ENCODE measurements at regions not wholly inside any gene's neighbourhood (a gene's known extent, or its start where the extent isn't known, plus 50 kb on each side); places are given as distances from the start of the nearest gene placed in this dataset.

- TF ChIP-seq CTCF (IDR thresholded peaks at IDR 0.05) (no peak), POLR2A (IDR thresholded peaks at IDR 0.05) (no peak)
- 27 to 38% methylated on average over 1 of the region's 1 CpG for whole genome bisulfite sequencing, 2 donors
- intact Hi-C loops (cut with DNase I; ENCODE audit: low total_unique reads) = no loop called here
- no peak for DNase-seq (ENCODE audit: low spot score in 2 of 2)
- no peak overlapping the region for H3K4me3 ChIP-seq (ENCODE audit: low read depth, poor library complexity, severe bottlenecking)
Observed at GRCh38 chr14:31949709-31950108, 127.4 kb upstream of the ARHGAP5 start.

- H3K4me3 ChIP-seq (ENCODE audit: low read depth, poor library complexity, severe bottlenecking) = no peak overlapping the region
- DNase-seq (ENCODE audit: low spot score in 2 of 2) = no peak
- no peak for TF ChIP-seq CTCF (IDR thresholded peaks at IDR 0.05)
- TF ChIP-seq POLR2A (IDR thresholded peaks at IDR 0.05) = no peak
- intact Hi-C loops (cut with DNase I; ENCODE audit: low total_unique reads) = no loop called here
- WGBS, 2 donors = 77 to 80% methylated on average over 7 of the region's 7 CpGs
Observed at GRCh38 chr14:31950331-31950730, 126.8 kb upstream of the ARHGAP5 start.

- peak in 1 of 2 donors; percentile 51 for DNase-seq (ENCODE audit: low spot score in 2 of 2)
- 35 to 37% methylated on average over 19 of the region's 19 CpGs for WGBS, 2 donors
Observed at GRCh38 chr14:31950764-31951637, 126.1 kb upstream of the ARHGAP5 start.

DNA sequence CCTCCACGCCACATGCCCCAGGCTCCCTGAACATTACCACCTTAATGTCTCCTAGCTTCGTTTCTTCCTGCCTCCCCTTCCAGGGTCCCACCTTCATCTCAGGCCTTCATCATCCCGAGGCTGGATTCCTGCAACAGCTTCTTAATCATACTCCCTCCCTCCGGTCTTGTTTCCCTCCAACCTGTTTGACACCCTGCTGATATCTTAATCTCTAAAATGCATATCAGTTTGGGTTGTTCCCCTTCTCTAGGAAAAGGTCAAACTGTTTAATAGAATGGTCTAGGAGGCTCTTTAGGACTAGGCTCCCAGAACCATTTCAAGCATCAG is 125.5 kb upstream of the ARHGAP5 start:
- TF ChIP-seq POLR2A (IDR thresholded peaks at IDR 0.05) (no peak), CTCF (IDR thresholded peaks at IDR 0.05) (no peak)
- DNase-seq (ENCODE audit: low spot score in 2 of 2) = no peak
- intact Hi-C loops (cut with DNase I; ENCODE audit: low total_unique reads) = no loop called here
- WGBS, 2 donors = 84 to 85% methylated on average over 4 of the region's 4 CpGs
- H3K4me3 ChIP-seq (ENCODE audit: low read depth, poor library complexity, severe bottlenecking) = no peak overlapping the region

More at GRCh38 chr14:31950764-31951637, 126.1 kb upstream of the ARHGAP5 start:
- intact Hi-C loops (cut with DNase I; ENCODE audit: low total_unique reads) = no loop called here
- no peak for TF ChIP-seq CTCF (IDR thresholded peaks at IDR 0.05)
- TF ChIP-seq POLR2A (IDR thresholded peaks at IDR 0.05) = no peak
- no peak overlapping the region for H3K4me3 ChIP-seq (ENCODE audit: low read depth, poor library complexity, severe bottlenecking)

GRCh38 chr14:31952573-31952972 is 124.5 kb upstream of the ARHGAP5 start:
- 96 to 100% methylated on average over 1 of the region's 1 CpG for WGBS, 2 donors
- no peak for DNase-seq (ENCODE audit: low spot score in 2 of 2)
- intact Hi-C loops (cut with DNase I; ENCODE audit: low total_unique reads) = no loop called here
- H3K4me3 ChIP-seq (ENCODE audit: low read depth, poor library complexity, severe bottlenecking) = no peak overlapping the region
- TF ChIP-seq POLR2A (IDR thresholded peaks at IDR 0.05) = no peak
- TF ChIP-seq CTCF (IDR thresholded peaks at IDR 0.05) = no peak

GRCh38 chr14:31953210-31953609 is 123.9 kb upstream of the ARHGAP5 start:
- 93 to 94% methylated on average over 6 of the region's 6 CpGs for WGBS, 2 donors
- DNase-seq (ENCODE audit: low spot score in 2 of 2) = no peak
- TF ChIP-seq POLR2A (IDR thresholded peaks at IDR 0.05) (no peak), CTCF (IDR thresholded peaks at IDR 0.05) (no peak)
- H3K4me3 ChIP-seq (ENCODE audit: low read depth, poor library complexity, severe bottlenecking) = no peak overlapping the region
- intact Hi-C loops (cut with DNase I; ENCODE audit: low total_unique reads) = no loop called here
